Chondrocyte (in vitro differentiated cells): ENCODE measurements at regions not wholly inside any gene's neighbourhood (a gene's known extent, or its start where the extent isn't known, plus 50 kb on each side); places are given as distances from the start of the nearest gene placed in this dataset.
"Not testable (repeated sequence)": the region's sequence is repeated elsewhere in the genome, so short reads cannot be mapped to it uniquely, and the experiment has no call there.

Experiments
- DNase-seq: peaks from one replicate; pipeline ENCODE4 v3.0.0; 2021; ENCODE audit warnings: mixed read lengths, low spot score
- H3K27ac Mint-ChIP-seq: one replicate; pipeline ENCODE4 v1.8.0; 2021; ENCODE audit warnings: mild to moderate bottlenecking, moderate library complexity, mixed read lengths; ENCODE audit not compliant: unreplicated experiment
- H3K27me3 Mint-ChIP-seq: 2 replicates; pipeline ENCODE4 v1.8.0; 2021; ENCODE audit warnings: low read depth, mixed read lengths
- H3K36me3 Mint-ChIP-seq: 2 replicates; pipeline ENCODE4 v1.8.0; 2021; ENCODE audit warnings: low read depth, mixed read lengths
- H3K4me1 Mint-ChIP-seq: 2 replicates; pipeline ENCODE4 v1.8.0; 2021; ENCODE audit warnings: low read depth, mild to moderate bottlenecking, mixed read lengths
- H3K4me3 Mint-ChIP-seq: one replicate; pipeline ENCODE4 v1.8.0; 2021; ENCODE audit warnings: mild to moderate bottlenecking, moderate library complexity, mixed read lengths; ENCODE audit not compliant: unreplicated experiment
- H3K9me3 Mint-ChIP-seq: 2 replicates; pipeline ENCODE4 v1.8.0; 2021; ENCODE audit warnings: low read depth, mixed read lengths
- CTCF ChIP-seq: fragments of 200-600 bp; sonication (generic); IDR thresholded peaks from 2 replicates; pipeline ENCODE4 v1.5.0; 2021; ENCODE audit warnings: antibody characterized with exemption, mild to moderate bottlenecking, moderate library complexity

- no peak overlapping the region for H3K27ac Mint-ChIP-seq
- no peaks in the 10 kb centered on the region for H3K36me3 Mint-ChIP-seq
- DNase-seq: peak; percentile 87
- H3K27me3 Mint-ChIP-seq: peaks cover 2% of the 10 kb centered on the region
- TF ChIP-seq CTCF: no peak
- peaks cover 6% of the 10 kb centered on the region for H3K4me1 Mint-ChIP-seq
- no peak overlapping the region for H3K4me3 Mint-ChIP-seq
- H3K9me3 Mint-ChIP-seq: no peaks in the 10 kb centered on the region
These were observed 151.4 kb upstream of the P2RY1 start for GRCh38 chr3:152683521-152683999.

- peaks cover 8% of the 10 kb centered on the region for H3K4me1 Mint-ChIP-seq
- TF ChIP-seq CTCF: no peak
- peaks cover 2% of the 10 kb centered on the region for H3K27me3 Mint-ChIP-seq
- no peak overlapping the region for H3K27ac Mint-ChIP-seq
- H3K36me3 Mint-ChIP-seq: no peaks in the 10 kb centered on the region
- DNase-seq: no peak
- H3K9me3 Mint-ChIP-seq: no peaks in the 10 kb centered on the region
- no peak overlapping the region for H3K4me3 Mint-ChIP-seq
These were observed 150.7 kb upstream of the P2RY1 start for GRCh38 chr3:152684279-152684678.

GRCh38 chr3:152688313-152688712, 146.6 kb upstream of the P2RY1 start:
- Mint-ChIP-seq H3K27me3 (no peaks in the 10 kb centered on the region), H3K4me1 (peaks cover 8% of the 10 kb centered on the region), H3K36me3 (peaks cover 2% of the 10 kb centered on the region), H3K9me3 (peaks cover 20% of the 10 kb centered on the region), H3K27ac (no peak overlapping the region), H3K4me3 (no peak overlapping the region)
- no peak for TF ChIP-seq CTCF
- DNase-seq: no peak

- H3K27me3 Mint-ChIP-seq, DNase-seq, H3K4me1 Mint-ChIP-seq, H3K4me3 Mint-ChIP-seq, H3K36me3 Mint-ChIP-seq, H3K27ac Mint-ChIP-seq: not testable (repeated sequence)
- H3K9me3 Mint-ChIP-seq: peaks cover 20% of the 10 kb centered on the region
These were observed 142.6 kb upstream of the P2RY1 start for GRCh38 chr3:152692326-152692725.

- not testable (repeated sequence) for H3K27ac Mint-ChIP-seq, H3K4me3 Mint-ChIP-seq, H3K27me3 Mint-ChIP-seq, DNase-seq, H3K4me1 Mint-ChIP-seq, H3K36me3 Mint-ChIP-seq
- H3K9me3 Mint-ChIP-seq: peaks cover 20% of the 10 kb centered on the region
These were observed 141.2 kb upstream of the P2RY1 start for GRCh38 chr3:152693521-152694250.

GRCh38 chr3:152695840-152696239, 139.1 kb upstream of the P2RY1 start:
- no peaks in the 10 kb centered on the region for H3K27me3 Mint-ChIP-seq
- H3K9me3 Mint-ChIP-seq: peaks cover 18% of the 10 kb centered on the region
- H3K4me1 Mint-ChIP-seq: no peaks in the 10 kb centered on the region
- peak; percentile 28 for TF ChIP-seq CTCF
- H3K4me3 Mint-ChIP-seq: no peak overlapping the region
- peaks cover 2% of the 10 kb centered on the region for H3K36me3 Mint-ChIP-seq
- DNase-seq: no peak
- no peak overlapping the region for H3K27ac Mint-ChIP-seq
